KMS-11 (cell line): ENCODE measurements at regions not wholly inside any gene's neighbourhood (a gene's known extent, or its start where the extent isn't known, plus 50 kb on each side); places are given as distances from the start of the nearest gene placed in this dataset.

Source experiments
- H2AFZ ChIP-seq: fragments of 200-600 bp; sonication (generic); 2 replicates; pipeline ENCODE4 v1.6.1; 2016; ENCODE audit warnings: antibody characterized with exemption, mixed run types, low read depth
- H3K27ac ChIP-seq: fragments of 200-600 bp; sonication (generic); 2 replicates; pipeline ENCODE4 v1.6.1; 2016; ENCODE audit warnings: mild to moderate bottlenecking, mixed run types
- H3K27me3 ChIP-seq: fragments of 200-600 bp; sonication (generic); 2 replicates; pipeline ENCODE4 v1.6.1; 2017; ENCODE audit warnings: mild to moderate bottlenecking, low read depth, mixed run types, moderate library complexity; ENCODE audit not compliant: insufficient read depth
- H3K36me3 ChIP-seq: fragments of 200-600 bp; sonication (generic); 2 replicates; pipeline ENCODE4 v1.6.1; 2017; ENCODE audit warnings: mild to moderate bottlenecking, mixed run types; ENCODE audit not compliant: insufficient read depth
- H3K4me1 ChIP-seq: fragments of 200-600 bp; sonication (generic); 2 replicates; pipeline ENCODE4 v1.6.1; 2016; ENCODE audit warnings: mild to moderate bottlenecking, low read depth, mixed run types; ENCODE audit not compliant: poor library complexity, severe bottlenecking
- H3K4me2 ChIP-seq: fragments of 200-600 bp; sonication (generic); 2 replicates; pipeline ENCODE4 v1.7.0; 2016; ENCODE audit warnings: mild to moderate bottlenecking, mixed run types
- H3K4me3 ChIP-seq: fragments of 200-600 bp; sonication (generic); IDR thresholded peaks from 2 replicates; pipeline ENCODE4 v1.6.1; 2017; ENCODE audit warnings: low read depth, low read length, mixed read lengths; ENCODE audit not compliant: insufficient read depth
- H3K79me2 ChIP-seq: fragments of 200-600 bp; sonication (generic); 2 replicates; pipeline ENCODE4 v1.6.1; 2016; ENCODE audit warnings: low read depth, mixed run types; ENCODE audit not compliant: insufficient read depth
- H3K9ac ChIP-seq: fragments of 200-600 bp; sonication (generic); 2 replicates; pipeline ENCODE4 v1.6.1; 2016; ENCODE audit warnings: mild to moderate bottlenecking, mixed run types
- H4K20me1 ChIP-seq: fragments of 200-600 bp; sonication (generic); 2 replicates; pipeline ENCODE4 v1.6.1; 2016; ENCODE audit warnings: mild to moderate bottlenecking, mixed run types; ENCODE audit not compliant: insufficient read depth
- CTCF ChIP-seq: fragments of 200-600 bp; sonication (generic); conservative IDR thresholded peaks from 2 replicates; pipeline ENCODE4 v1.6.1; 2017; ENCODE audit warnings: low read depth, mild to moderate bottlenecking, antibody characterized with exemption, low read length, moderate library complexity, mixed read lengths

GRCh38 chr3:30299674-30300385 is 306.6 kb upstream of the TGFBR2 start:
- H3K4me1 ChIP-seq = no peaks in the 10 kb centered on the region
- no peak overlapping the region for H3K9ac ChIP-seq
- no peaks in the 10 kb centered on the region for H3K79me2 ChIP-seq
- no peak overlapping the region for H3K4me3 ChIP-seq
- TF ChIP-seq CTCF = no peak
- H3K27me3 ChIP-seq = no peaks in the 10 kb centered on the region
- H4K20me1 ChIP-seq = no peaks in the 10 kb centered on the region
- H3K36me3 ChIP-seq = no peaks in the 10 kb centered on the region
- H3K4me2 ChIP-seq = no peak overlapping the region
- no peak overlapping the region for H3K27ac ChIP-seq
- no peak overlapping the region for H2AFZ ChIP-seq

GRCh38 chr3:30300809-30301208 is 305.6 kb upstream of the TGFBR2 start:
- Histone ChIP-seq H3K4me3 (no peak overlapping the region), H3K36me3 (no peaks in the 10 kb centered on the region), H4K20me1 (no peaks in the 10 kb centered on the region), H3K4me2 (no peak overlapping the region), H3K9ac (no peak overlapping the region), H3K79me2 (no peaks in the 10 kb centered on the region), H2AFZ (no peak overlapping the region), H3K27ac (no peak overlapping the region), H3K27me3 (no peaks in the 10 kb centered on the region), H3K4me1 (no peaks in the 10 kb centered on the region)
- no peak for TF ChIP-seq CTCF

- Histone ChIP-seq H3K27ac (no peak overlapping the region), H3K4me1 (no peaks in the 10 kb centered on the region), H3K4me2 (no peak overlapping the region), H3K4me3 (no peak overlapping the region), H4K20me1 (no peaks in the 10 kb centered on the region), H2AFZ (no peak overlapping the region), H3K79me2 (no peaks in the 10 kb centered on the region), H3K36me3 (no peaks in the 10 kb centered on the region), H3K27me3 (no peaks in the 10 kb centered on the region), H3K9ac (no peak overlapping the region)
- no peak for TF ChIP-seq CTCF
Measured at GRCh38 chr3:30302027-30302426, 304.4 kb upstream of the TGFBR2 start.

- Histone ChIP-seq H4K20me1 (no peaks in the 10 kb centered on the region), H2AFZ (no peak overlapping the region), H3K27ac (no peak overlapping the region), H3K36me3 (no peaks in the 10 kb centered on the region), H3K9ac (no peak overlapping the region), H3K27me3 (no peaks in the 10 kb centered on the region), H3K4me2 (no peak overlapping the region), H3K79me2 (no peaks in the 10 kb centered on the region), H3K4me3 (no peak overlapping the region), H3K4me1 (no peaks in the 10 kb centered on the region)
- TF ChIP-seq CTCF = no peak
Measured at GRCh38 chr3:30303770-30304169, 302.6 kb upstream of the TGFBR2 start.
